Fibroblast of lung (primary cell): ENCODE measurements at regions not wholly inside any gene's neighbourhood (a gene's known extent, or its start where the extent isn't known, plus 50 kb on each side); places are given as distances from the start of the nearest gene placed in this dataset.

Experiments used
- CTCF ChIP-seq, 2 donors: IDR thresholded peaks in 1 of 2; conservative IDR thresholded peaks in 1 of 2; 1 replicate in 1 of 2; 2 replicates in 1 of 2; pipeline ENCODE4 v1.5.1; 2011 to 2012; ENCODE audit warnings: low read length in 2 of 2, control low read depth in 1 of 2, inconsistent platforms in 1 of 2, low read depth in 1 of 2, mild to moderate bottlenecking in 1 of 2
- EZH2 ChIP-seq: IDR thresholded peaks from 2 replicates; pipeline ENCODE4 v1.5.1; 2012; ENCODE audit warnings: low read length, control low read depth, mild to moderate bottlenecking; ENCODE audit errors: missing control alignments

- TF ChIP-seq CTCF (conservative IDR thresholded peaks at IDR 0.05 in 1 of 2, IDR thresholded peaks at IDR 0.05 in 1 of 2; ENCODE audit: low read depth in 1 of 2, low read length in 2 of 2) (no peak), EZH2 (no peak)
These were observed 99.1 kb upstream of the NRXN3 start for GRCh38 chr14:78071016-78071549.
